Vagina (tissue), 2 donors: ENCODE measurements at regions not wholly inside any gene's neighbourhood (a gene's known extent, or its start where the extent isn't known, plus 50 kb on each side); places are given as distances from the start of the nearest gene placed in this dataset.

Source experiments
- POLR2AphosphoS5 ChIP-seq, 2 donors: sonication (generic); formaldehyde crosslinking; IDR thresholded peaks; one replicate each; pipeline ENCODE4 v1.9.0; 2017; ENCODE audit warnings: antibody characterized with exemption in 2 of 2, mild to moderate bottlenecking in 2 of 2, low read depth in 1 of 2; ENCODE audit not compliant: insufficient read depth in 1 of 2
- TF ChIP-seq, protein P1 (sequence below), 3 experiments: fragments of 450-650 bp in 2 of 3; fragments of 200-600 bp in 1 of 3; sonication (generic) in 1 of 3; IDR thresholded peaks; one replicate each; pipeline ENCODE4 v1.5.1; 2017 to 2019; ENCODE audit warnings: antibody characterized with exemption in 3 of 3, mild to moderate bottlenecking in 2 of 3, moderate library complexity in 2 of 3

DNA sequence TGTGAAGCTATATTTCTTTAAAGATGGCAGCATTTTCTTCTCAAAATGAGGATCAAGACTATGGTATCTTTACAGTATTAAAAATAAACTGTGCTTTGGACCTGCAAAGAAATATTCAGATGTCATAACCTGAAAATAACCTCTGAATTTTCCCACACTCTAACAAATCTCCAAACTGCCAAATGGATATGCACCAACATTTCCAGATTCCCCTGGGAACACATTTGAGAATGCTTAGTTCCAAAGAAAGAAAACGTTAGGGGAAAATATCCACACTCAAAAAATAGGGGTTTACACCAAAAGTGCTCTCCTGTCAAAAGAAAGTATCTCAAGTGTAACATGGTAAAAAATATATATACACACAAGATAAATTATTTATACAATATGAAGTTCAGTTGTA lies 69.1 kb upstream of the ARHGAP29 start:
- TF ChIP-seq POLR2AphosphoS5 (IDR thresholded peaks at IDR 0.05; ENCODE audit: insufficient read depth in 1 of 2, low read depth in 1 of 2): no peak
- TF ChIP-seq, protein P1, sequence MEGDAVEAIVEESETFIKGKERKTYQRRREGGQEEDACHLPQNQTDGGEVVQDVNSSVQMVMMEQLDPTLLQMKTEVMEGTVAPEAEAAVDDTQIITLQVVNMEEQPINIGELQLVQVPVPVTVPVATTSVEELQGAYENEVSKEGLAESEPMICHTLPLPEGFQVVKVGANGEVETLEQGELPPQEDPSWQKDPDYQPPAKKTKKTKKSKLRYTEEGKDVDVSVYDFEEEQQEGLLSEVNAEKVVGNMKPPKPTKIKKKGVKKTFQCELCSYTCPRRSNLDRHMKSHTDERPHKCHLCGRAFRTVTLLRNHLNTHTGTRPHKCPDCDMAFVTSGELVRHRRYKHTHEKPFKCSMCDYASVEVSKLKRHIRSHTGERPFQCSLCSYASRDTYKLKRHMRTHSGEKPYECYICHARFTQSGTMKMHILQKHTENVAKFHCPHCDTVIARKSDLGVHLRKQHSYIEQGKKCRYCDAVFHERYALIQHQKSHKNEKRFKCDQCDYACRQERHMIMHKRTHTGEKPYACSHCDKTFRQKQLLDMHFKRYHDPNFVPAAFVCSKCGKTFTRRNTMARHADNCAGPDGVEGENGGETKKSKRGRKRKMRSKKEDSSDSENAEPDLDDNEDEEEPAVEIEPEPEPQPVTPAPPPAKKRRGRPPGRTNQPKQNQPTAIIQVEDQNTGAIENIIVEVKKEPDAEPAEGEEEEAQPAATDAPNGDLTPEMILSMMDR (IDR thresholded peaks at IDR 0.05): no peak
